Keratinocyte (primary cell): ENCODE measurements at regions not wholly inside any gene's neighbourhood (a gene's known extent, or its start where the extent isn't known, plus 50 kb on each side); places are given as distances from the start of the nearest gene placed in this dataset.

Source experiments
- DNase-seq: peaks from one replicate; pipeline ENCODE4 v3.0.0-alpha.2; 2011; ENCODE audit warnings: low read depth, missing footprints, low spot score
- FAIRE-seq: peaks from 2 replicates; lab custom pipeline; 2011; peaks lifted over from hg19 to GRCh38; lab: Jason Lieb, UNC
- H2AFZ ChIP-seq: 2 replicates; pipeline ENCODE4 v1.6.0; 2012; ENCODE audit warnings: low read length, control low read depth, inconsistent platforms; ENCODE audit not compliant: control insufficient read depth
- H3K27ac ChIP-seq: 2 replicates; pipeline ENCODE4 v1.5.1; 2011; ENCODE audit warnings: low read length; ENCODE audit not compliant: control insufficient read depth, insufficient read depth
- H3K27me3 ChIP-seq: 3 replicates; pipeline ENCODE4 v1.6.0; 2011; ENCODE audit warnings: low read length; ENCODE audit not compliant: control insufficient read depth, insufficient read depth; ENCODE audit errors: extremely low read depth
- H3K36me3 ChIP-seq, 2 experiments: 2 replicates in 1 of 2; 3 replicates in 1 of 2; pipeline ENCODE4 v1.5.1; 2011; ENCODE audit warnings: low read length in 2 of 2, mild to moderate bottlenecking in 1 of 2; ENCODE audit not compliant: control insufficient read depth in 2 of 2, insufficient read depth in 2 of 2; ENCODE audit errors: extremely low read depth in 1 of 2
- H3K4me1 ChIP-seq: 3 replicates; pipeline ENCODE4 v1.5.1; 2011; ENCODE audit warnings: low read length; ENCODE audit not compliant: control insufficient read depth, insufficient read depth; ENCODE audit errors: extremely low read depth
- H3K4me2 ChIP-seq: 3 replicates; pipeline ENCODE4 v1.6.0; 2011; ENCODE audit warnings: low read depth, low read length; ENCODE audit not compliant: control insufficient read depth, insufficient read depth; ENCODE audit errors: extremely low read depth
- H3K4me3 ChIP-seq, 3 experiments: fragments of 200-600 bp in 1 of 3; sonication (generic) in 1 of 3; 2 replicates in 2 of 3; 3 replicates in 1 of 3; pipeline ENCODE4 v1.5.1; 2011 to 2016; ENCODE audit warnings: low read length in 3 of 3, mild to moderate bottlenecking in 3 of 3, control low read depth in 2 of 3, inconsistent platforms in 1 of 3, low read depth in 1 of 3, mixed read lengths in 1 of 3, mixed run types in 1 of 3, moderate library complexity in 1 of 3; ENCODE audit not compliant: control insufficient read depth in 2 of 3, insufficient read depth in 2 of 3; ENCODE audit errors: extremely low read depth in 1 of 3
- H3K79me2 ChIP-seq: 2 replicates; pipeline ENCODE4 v1.6.0; 2012; ENCODE audit warnings: low read length; ENCODE audit not compliant: control insufficient read depth, insufficient read depth
- H3K9ac ChIP-seq: 3 replicates; pipeline ENCODE4 v1.6.0; 2011; ENCODE audit warnings: low read length; ENCODE audit not compliant: control insufficient read depth, insufficient read depth; ENCODE audit errors: extremely low read depth
- H3K9me1 ChIP-seq: 3 replicates; pipeline ENCODE4 v1.6.0; 2011; ENCODE audit warnings: low read length; ENCODE audit not compliant: control insufficient read depth, insufficient read depth; ENCODE audit errors: extremely low read depth
- H3K9me3 ChIP-seq: 2 replicates; pipeline ENCODE4 v1.5.1; 2012; ENCODE audit warnings: low read depth, low read length; ENCODE audit not compliant: control insufficient read depth
- H4K20me1 ChIP-seq: 3 replicates; pipeline ENCODE4 v1.6.0; 2011; ENCODE audit warnings: low read length; ENCODE audit not compliant: control insufficient read depth, insufficient read depth; ENCODE audit errors: extremely low read depth
- CTCF ChIP-seq, 3 experiments: IDR thresholded peaks in 1 of 3; conservative IDR thresholded peaks in 1 of 3; optimal IDR thresholded peaks in 1 of 3; 2 replicates in 2 of 3; 3 replicates in 1 of 3; pipeline versions ENCODE3 to v1.5.1; 2011; ENCODE audit warnings: low read length in 3 of 3, mild to moderate bottlenecking in 3 of 3, moderate library complexity in 2 of 3, control low read depth in 1 of 3, inconsistent platforms in 1 of 3; ENCODE audit not compliant: insufficient read depth in 2 of 3; ENCODE audit errors: extremely low read depth in 1 of 3
- EZH2 ChIP-seq: IDR thresholded peaks from one replicate; pipeline ENCODE4 v1.6.1; 2012; ENCODE audit warnings: inconsistent platforms, mild to moderate bottlenecking, low read length, moderate library complexity
- dilution Hi-C: fragments of 300-500 bp; cut with MboI; formaldehyde crosslinking; loops from one replicate; pipeline ENCODE4 v1.7.0; 2020; ENCODE audit warnings: low sequenced_read_pairs; ENCODE audit not compliant: extremely low pct_ligation_motif_present

DNA sequence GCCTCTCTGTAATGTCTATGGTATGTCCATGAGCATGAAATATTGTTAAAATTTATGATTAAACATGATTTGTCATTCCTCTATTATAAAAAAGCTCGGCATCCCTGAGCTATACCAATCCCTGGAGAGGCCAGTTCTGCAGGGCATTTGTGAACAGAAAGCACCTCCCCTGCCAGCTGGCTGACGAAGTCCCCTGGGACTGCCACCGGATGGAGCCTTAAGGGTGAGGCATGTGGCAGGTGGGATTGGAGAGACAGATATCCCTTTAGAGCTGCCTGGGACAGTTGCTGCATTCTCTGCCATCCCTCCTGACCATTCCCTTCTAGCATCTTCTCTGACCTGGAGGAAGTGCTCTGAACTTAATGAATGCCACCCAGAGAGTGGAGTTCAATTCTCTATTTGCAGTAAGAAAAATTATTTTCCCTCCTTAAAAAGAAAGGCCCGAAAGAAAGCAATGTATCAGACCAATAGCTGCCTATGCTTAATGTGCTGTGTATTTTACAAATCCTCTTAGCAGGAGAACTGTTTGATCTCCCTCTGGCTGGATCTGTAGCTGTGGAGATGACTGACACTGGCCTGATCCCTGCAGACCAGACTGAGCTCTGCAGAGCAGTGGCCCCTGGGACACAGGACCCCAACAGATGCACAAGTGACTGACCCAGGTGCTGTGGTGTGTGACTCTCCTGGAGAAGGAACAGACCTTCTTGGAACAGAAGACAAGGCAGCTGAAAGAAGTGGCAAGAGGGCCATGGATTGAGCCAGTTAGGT lies 219.0 kb upstream of the NAV2 start:
- TF ChIP-seq CTCF (optimal IDR thresholded peaks at IDR 0.05 in 1 of 3, IDR thresholded peaks at IDR 0.05 in 1 of 3, conservative IDR thresholded peaks at IDR 0.05 in 1 of 3; ENCODE audit: extremely low read depth in 1 of 3, insufficient read depth in 2 of 3, low read length in 3 of 3): no peak
- no peak for TF ChIP-seq EZH2
- Histone ChIP-seq H3K9me3 (no peaks in the 10 kb centered on the region), H3K9ac (no peak overlapping the region), H4K20me1 (no peaks in the 10 kb centered on the region), H2AFZ (no peak overlapping the region), H3K4me3 (no peak overlapping the region), H3K27ac (no peak overlapping the region), H3K4me1 (no peaks in the 10 kb centered on the region), H3K36me3 (no peaks in the 10 kb centered on the region), H3K9me1 (no peaks in the 10 kb centered on the region), H3K27me3 (peaks cover 15% of the 10 kb centered on the region), H3K4me2 (no peak overlapping the region), H3K79me2 (no peaks in the 10 kb centered on the region)
- FAIRE-seq (no peak), DNase-seq (no peak)
- dilution Hi-C loops: no loop called here

- no peak for FAIRE-seq
- no peak for DNase-seq
- dilution Hi-C loops: no loop called here
- Histone ChIP-seq H3K9ac (no peak overlapping the region), H2AFZ (no peak overlapping the region), H3K27me3 (peaks cover 38% of the 10 kb centered on the region), H3K4me1 (no peaks in the 10 kb centered on the region), H3K9me1 (no peaks in the 10 kb centered on the region), H3K9me3 (no peaks in the 10 kb centered on the region), H4K20me1 (no peaks in the 10 kb centered on the region), H3K4me3 (no peak overlapping the region), H3K27ac (no peak overlapping the region), H3K79me2 (no peaks in the 10 kb centered on the region), H3K4me2 (no peak overlapping the region), H3K36me3 (no peaks in the 10 kb centered on the region)
- TF ChIP-seq CTCF (optimal IDR thresholded peaks at IDR 0.05 in 1 of 3, IDR thresholded peaks at IDR 0.05 in 1 of 3, conservative IDR thresholded peaks at IDR 0.05 in 1 of 3; ENCODE audit: extremely low read depth in 1 of 3, insufficient read depth in 2 of 3, low read length in 3 of 3): no peak
- TF ChIP-seq EZH2: no peak
Measured at GRCh38 chr11:19482319-19483100, 230.1 kb upstream of the NAV2 start.
